HCT116 (cell line): ENCODE measurements at regions not wholly inside any gene's neighbourhood (a gene's known extent, or its start where the extent isn't known, plus 50 kb on each side); places are given as distances from the start of the nearest gene placed in this dataset.

Experiments used
- ATAC-seq: fragments of 200-7000 bp; cut with Tn5 transposase; 2 replicates; pipeline ENCODE4 v1.9.1; 2020; ENCODE audit warnings: mild to moderate bottlenecking, moderate library complexity
- BruUV-seq: library from RNA; stranded (reverse); fragments of 400-500 nt; replicated peaks from 2 replicates; lab custom pipeline; 2021; lab: Mats Ljungman, UMichigan
- CTCF ChIA-PET: fragments of 300-600 bp; sonication (Branson Sonifier 250); formaldehyde crosslinking; loops from one replicate; lab custom pipeline; 2021; ENCODE audit warnings: antibody characterized with exemption; lab: Charles Lee
- POLR2A ChIA-PET: fragments of 300-600, 350-600 bp; sonication (Branson Sonifier 250); formaldehyde crosslinking; loops from one replicate; lab custom pipeline; 2021; ENCODE audit warnings: antibody characterized with exemption; lab: Charles Lee
- RAD21 ChIA-PET, 2 experiments: fragments of 300-600 bp; sonication (Branson Sonifier 250); formaldehyde crosslinking; loops; one replicate each; lab custom pipeline; 2023; ENCODE audit warnings: low total read pairs in 2 of 2; ENCODE audit not compliant: uncharacterized antibody in 2 of 2, unreplicated experiment in 2 of 2, low non-redundant PET in 1 of 2; lab: Charles Lee
- DNase-seq: peaks from one replicate; pipeline ENCODE4 v3.0.0-alpha.2; 2010; ENCODE audit warnings: low read depth, low spot score
- H2AFZ ChIP-seq: fragments of 200-600 bp; shearing (Covaris generic), sonication (generic); 2 replicates; pipeline ENCODE4 v1.6.1; 2017; ENCODE audit warnings: low read depth, mixed run types, mixed read lengths, antibody characterized with exemption, low read length; ENCODE audit not compliant: poor library complexity, severe bottlenecking
- H3K27ac ChIP-seq: 2 replicates; pipeline ENCODE4 v1.5.1; 2012; ENCODE audit warnings: low read depth, low read length
- H3K27me3 ChIP-seq: fragments of 200-600 bp; sonication (generic); 2 replicates; pipeline ENCODE4 v1.6.1; 2016; ENCODE audit warnings: mixed run types, low read length, mixed read lengths; ENCODE audit not compliant: insufficient read depth
- H3K36me3 ChIP-seq, 2 experiments: fragments of 200-500 bp in 1 of 2; fragments of 200-600 bp in 1 of 2; sonication (Bioruptor generic) in 1 of 2; sonication (generic) in 1 of 2; 2 replicates each; pipeline versions ENCODE4 v1.5.1 to v1.6.1; 2014 to 2016; ENCODE audit warnings: low read length in 2 of 2, inconsistent platforms in 1 of 2, mixed read lengths in 1 of 2, mixed run types in 1 of 2; ENCODE audit not compliant: insufficient read depth in 2 of 2, control insufficient read depth in 1 of 2
- H3K4me1 ChIP-seq, 2 experiments: fragments of 200-600 bp in 1 of 2; sonication (generic) in 1 of 2; 2 replicates each; pipeline versions ENCODE4 v1.5.1 to v1.6.1; 2012 to 2017; ENCODE audit warnings: low read length in 2 of 2, inconsistent platforms in 1 of 2, mild to moderate bottlenecking in 1 of 2, mixed read lengths in 1 of 2, mixed run types in 1 of 2, moderate library complexity in 1 of 2; ENCODE audit not compliant: insufficient read depth in 2 of 2, control insufficient read depth in 1 of 2
- H3K4me2 ChIP-seq: fragments of 200-600 bp; sonication (generic); 2 replicates; pipeline ENCODE4 v1.6.1; 2017; ENCODE audit warnings: mixed run types, low read length, mixed read lengths
- H3K4me3 ChIP-seq, 2 experiments: fragments of 200-600 bp in 1 of 2; sonication (generic) in 1 of 2; replicated peaks in 1 of 2; 2 replicates each; pipeline ENCODE4 v1.5.1; 2011 to 2016; ENCODE audit warnings: low read length in 2 of 2, control low read depth in 1 of 2, low read depth in 1 of 2, mild to moderate bottlenecking in 1 of 2, mixed read lengths in 1 of 2, mixed run types in 1 of 2
- H3K79me2 ChIP-seq: fragments of 200-600 bp; sonication (generic); 2 replicates; pipeline ENCODE4 v1.6.1; 2017; ENCODE audit warnings: mild to moderate bottlenecking, mixed run types, low read length, moderate library complexity, mixed read lengths; ENCODE audit not compliant: insufficient read depth
- H3K9ac ChIP-seq: fragments of 200-600 bp; sonication (generic); 2 replicates; pipeline ENCODE4 v1.6.1; 2016; ENCODE audit warnings: low read length, mixed read lengths
- H3K9me2 ChIP-seq: fragments of 200-600 bp; sonication (generic), shearing (Covaris generic); 2 replicates; pipeline ENCODE4 v1.6.1; 2017; ENCODE audit warnings: mixed run types, mild to moderate bottlenecking, moderate library complexity; ENCODE audit not compliant: insufficient read depth
- H3K9me3 ChIP-seq, 2 experiments: fragments of 200-500 bp in 1 of 2; fragments of 200-600 bp in 1 of 2; sonication (Bioruptor generic) in 1 of 2; sonication (generic) in 1 of 2; 2 replicates each; pipeline ENCODE4 v1.6.1; 2014 to 2017; ENCODE audit warnings: low read length in 2 of 2, mixed read lengths in 2 of 2, inconsistent platforms in 1 of 2, low read depth in 1 of 2, mild to moderate bottlenecking in 1 of 2, mixed run types in 1 of 2, moderate library complexity in 1 of 2; ENCODE audit not compliant: control insufficient read depth in 1 of 2, insufficient read depth in 1 of 2
- H4K20me1 ChIP-seq: fragments of 200-600 bp; sonication (generic), shearing (Covaris generic); 2 replicates; pipeline ENCODE4 v1.6.1; 2017; ENCODE audit warnings: mixed run types, mild to moderate bottlenecking, moderate library complexity; ENCODE audit not compliant: insufficient read depth
- CEBPB ChIP-seq: IDR thresholded peaks from 2 replicates; pipeline ENCODE4 v1.6.1; 2012; ENCODE audit warnings: low read depth
- EGR1 ChIP-seq: IDR thresholded peaks from 2 replicates; pipeline ENCODE4 v1.6.1; 2012; ENCODE audit warnings: low read depth
- EZH2 ChIP-seq: fragments of 200-600 bp; sonication (generic); IDR thresholded peaks from 2 replicates; pipeline ENCODE4 v1.6.1; 2017; ENCODE audit warnings: antibody characterized with exemption, mixed run types
- EZH2phosphoT487 ChIP-seq: fragments of 200-600 bp; IDR thresholded peaks from 2 replicates; pipeline ENCODE4 v1.6.1; 2018; ENCODE audit warnings: antibody characterized with exemption, borderline replicate concordance
- FOSL1 ChIP-seq: IDR thresholded peaks from 2 replicates; pipeline ENCODE4 v1.6.1; 2012; ENCODE audit warnings: low read depth
- POLR2A ChIP-seq: IDR thresholded peaks from 2 replicates; pipeline ENCODE4 v1.7.0; 2011; ENCODE audit warnings: borderline replicate concordance; ENCODE audit not compliant: insufficient read depth, insufficient read length; ENCODE audit errors: extremely low read depth
- SIN3A ChIP-seq: IDR thresholded peaks from 2 replicates; pipeline ENCODE4 v1.6.1; 2012; ENCODE audit warnings: low read depth
- TCF7L2 ChIP-seq: IDR thresholded peaks from 2 replicates; pipeline ENCODE4 v1.7.0; 2011; ENCODE audit warnings: borderline replicate concordance, inconsistent platforms; ENCODE audit not compliant: insufficient read depth, insufficient read length; ENCODE audit errors: extremely low read depth
- intact Hi-C: fragments of 100-400 bp; cut with micrococcal nuclease; formaldehyde crosslinking; loops from 2 replicates; pipeline ENCODE4 v1.10.0; 2022
- TF ChIP-seq, protein P1 (sequence below), 3 experiments: fragments of 200-600 bp in 1 of 3; sonication (generic) in 1 of 3; IDR thresholded peaks in 2 of 3; conservative IDR thresholded peaks in 1 of 3; 2 replicates each; pipeline ENCODE4 v1.5.1; 2012 to 2017; ENCODE audit warnings: low read depth in 2 of 3, low read length in 2 of 3, antibody characterized with exemption in 1 of 3, borderline replicate concordance in 1 of 3, control low read depth in 1 of 3, mild to moderate bottlenecking in 1 of 3, mixed read lengths in 1 of 3, mixed run types in 1 of 3, moderate library complexity in 1 of 3; ENCODE audit not compliant: insufficient read depth in 1 of 3
- TF ChIP-seq, protein P2 (sequence below): IDR thresholded peaks from 2 replicates; pipeline ENCODE4 v1.6.1; 2012; ENCODE audit warnings: low read depth

DNA sequence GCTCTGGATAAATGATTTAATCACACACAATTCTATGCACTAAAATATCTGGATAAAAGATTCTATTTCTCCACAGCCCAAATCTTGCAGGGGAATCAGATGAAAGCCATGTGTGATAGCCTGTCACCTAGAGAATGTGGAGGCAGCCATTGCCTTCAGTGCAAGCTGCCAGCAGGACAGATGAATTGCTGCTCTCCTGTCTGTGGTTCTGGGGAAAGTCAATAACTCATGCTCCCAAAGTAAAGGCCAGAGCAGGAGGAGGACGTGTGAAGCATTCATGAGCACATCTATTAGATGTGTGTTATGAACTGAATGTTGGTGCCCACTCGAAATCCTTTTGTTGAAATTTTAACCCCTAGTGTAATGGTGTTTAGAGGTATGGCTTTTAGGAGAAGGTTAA is 195.1 kb downstream of the RDH14 start:
- H3K4me1 ChIP-seq = no peaks in the 10 kb centered on the region
- no peak overlapping the region for H3K4me2 ChIP-seq
- H3K27ac ChIP-seq = no peak overlapping the region
- ATAC-seq = no peak
- no peaks in the 10 kb centered on the region for H4K20me1 ChIP-seq
- ChIA-PET RAD21 (no interaction called here), POLR2A (no interaction called here), CTCF (no interaction called here)
- TF ChIP-seq EGR1 (no peak), SIN3A (no peak), FOSL1 (no peak), POLR2A (no peak), EZH2phosphoT487 (no peak), CEBPB (no peak), TCF7L2 (no peak), EZH2 (no peak)
- TF ChIP-seq, protein P1, sequence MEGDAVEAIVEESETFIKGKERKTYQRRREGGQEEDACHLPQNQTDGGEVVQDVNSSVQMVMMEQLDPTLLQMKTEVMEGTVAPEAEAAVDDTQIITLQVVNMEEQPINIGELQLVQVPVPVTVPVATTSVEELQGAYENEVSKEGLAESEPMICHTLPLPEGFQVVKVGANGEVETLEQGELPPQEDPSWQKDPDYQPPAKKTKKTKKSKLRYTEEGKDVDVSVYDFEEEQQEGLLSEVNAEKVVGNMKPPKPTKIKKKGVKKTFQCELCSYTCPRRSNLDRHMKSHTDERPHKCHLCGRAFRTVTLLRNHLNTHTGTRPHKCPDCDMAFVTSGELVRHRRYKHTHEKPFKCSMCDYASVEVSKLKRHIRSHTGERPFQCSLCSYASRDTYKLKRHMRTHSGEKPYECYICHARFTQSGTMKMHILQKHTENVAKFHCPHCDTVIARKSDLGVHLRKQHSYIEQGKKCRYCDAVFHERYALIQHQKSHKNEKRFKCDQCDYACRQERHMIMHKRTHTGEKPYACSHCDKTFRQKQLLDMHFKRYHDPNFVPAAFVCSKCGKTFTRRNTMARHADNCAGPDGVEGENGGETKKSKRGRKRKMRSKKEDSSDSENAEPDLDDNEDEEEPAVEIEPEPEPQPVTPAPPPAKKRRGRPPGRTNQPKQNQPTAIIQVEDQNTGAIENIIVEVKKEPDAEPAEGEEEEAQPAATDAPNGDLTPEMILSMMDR (IDR thresholded peaks at IDR 0.05 in 2 of 3, conservative IDR thresholded peaks at IDR 0.05 in 1 of 3; ENCODE audit: borderline replicate concordance in 1 of 3, insufficient read depth in 1 of 3, low read depth in 2 of 3, low read length in 2 of 3) = no peak
- TF ChIP-seq, protein P2, sequence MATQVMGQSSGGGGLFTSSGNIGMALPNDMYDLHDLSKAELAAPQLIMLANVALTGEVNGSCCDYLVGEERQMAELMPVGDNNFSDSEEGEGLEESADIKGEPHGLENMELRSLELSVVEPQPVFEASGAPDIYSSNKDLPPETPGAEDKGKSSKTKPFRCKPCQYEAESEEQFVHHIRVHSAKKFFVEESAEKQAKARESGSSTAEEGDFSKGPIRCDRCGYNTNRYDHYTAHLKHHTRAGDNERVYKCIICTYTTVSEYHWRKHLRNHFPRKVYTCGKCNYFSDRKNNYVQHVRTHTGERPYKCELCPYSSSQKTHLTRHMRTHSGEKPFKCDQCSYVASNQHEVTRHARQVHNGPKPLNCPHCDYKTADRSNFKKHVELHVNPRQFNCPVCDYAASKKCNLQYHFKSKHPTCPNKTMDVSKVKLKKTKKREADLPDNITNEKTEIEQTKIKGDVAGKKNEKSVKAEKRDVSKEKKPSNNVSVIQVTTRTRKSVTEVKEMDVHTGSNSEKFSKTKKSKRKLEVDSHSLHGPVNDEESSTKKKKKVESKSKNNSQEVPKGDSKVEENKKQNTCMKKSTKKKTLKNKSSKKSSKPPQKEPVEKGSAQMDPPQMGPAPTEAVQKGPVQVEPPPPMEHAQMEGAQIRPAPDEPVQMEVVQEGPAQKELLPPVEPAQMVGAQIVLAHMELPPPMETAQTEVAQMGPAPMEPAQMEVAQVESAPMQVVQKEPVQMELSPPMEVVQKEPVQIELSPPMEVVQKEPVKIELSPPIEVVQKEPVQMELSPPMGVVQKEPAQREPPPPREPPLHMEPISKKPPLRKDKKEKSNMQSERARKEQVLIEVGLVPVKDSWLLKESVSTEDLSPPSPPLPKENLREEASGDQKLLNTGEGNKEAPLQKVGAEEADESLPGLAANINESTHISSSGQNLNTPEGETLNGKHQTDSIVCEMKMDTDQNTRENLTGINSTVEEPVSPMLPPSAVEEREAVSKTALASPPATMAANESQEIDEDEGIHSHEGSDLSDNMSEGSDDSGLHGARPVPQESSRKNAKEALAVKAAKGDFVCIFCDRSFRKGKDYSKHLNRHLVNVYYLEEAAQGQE = no peak
- H3K36me3 ChIP-seq = no peaks in the 10 kb centered on the region
- intact Hi-C loops = no loop called here
- no peaks in the 10 kb centered on the region for H3K9me2 ChIP-seq
- H3K79me2 ChIP-seq = no peaks in the 10 kb centered on the region
- no peak for DNase-seq
- H2AFZ ChIP-seq = no peak overlapping the region
- no peaks in the 10 kb centered on the region for H3K9me3 ChIP-seq
- BruUV-seq = no TSS peak
- no peak overlapping the region for H3K4me3 ChIP-seq
- H3K27me3 ChIP-seq = peaks cover 41% of the 10 kb centered on the region
- no peak overlapping the region for H3K9ac ChIP-seq
